GM19239 (cell line): ENCODE measurements at regions not wholly inside any gene's neighbourhood (a gene's known extent, or its start where the extent isn't known, plus 50 kb on each side); places are given as distances from the start of the nearest gene placed in this dataset.

Source experiments
- DNase-seq: peaks from one replicate; pipeline ENCODE4 v3.0.0; 2011; ENCODE audit warnings: low spot score; ENCODE audit not compliant: insufficient read length
- FAIRE-seq: peaks from 2 replicates; lab custom pipeline; 2011; peaks lifted over from hg19 to GRCh38; lab: Jason Lieb, UNC

DNA sequence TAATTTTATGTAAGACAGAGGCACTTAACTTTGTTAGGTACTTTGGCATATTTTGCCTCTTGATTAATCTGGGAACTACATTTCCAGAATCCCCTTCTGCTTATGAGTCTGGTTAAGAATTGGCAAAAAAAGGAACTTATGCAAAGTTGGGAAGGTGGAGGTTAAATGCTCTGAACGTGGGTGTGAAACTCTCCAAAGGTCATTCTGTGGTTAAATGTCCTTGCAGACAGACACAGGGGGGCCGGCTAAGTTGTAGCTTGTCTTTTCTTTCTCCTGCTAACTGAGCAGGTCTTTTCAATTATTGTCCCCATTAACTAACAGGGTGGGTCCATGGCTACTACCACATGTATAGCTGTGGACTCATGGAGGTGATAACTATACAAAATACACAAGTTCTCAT is 248.6 kb upstream of the NOVA1 start:
- DNase-seq (no peak), FAIRE-seq (no peak)

DNA sequence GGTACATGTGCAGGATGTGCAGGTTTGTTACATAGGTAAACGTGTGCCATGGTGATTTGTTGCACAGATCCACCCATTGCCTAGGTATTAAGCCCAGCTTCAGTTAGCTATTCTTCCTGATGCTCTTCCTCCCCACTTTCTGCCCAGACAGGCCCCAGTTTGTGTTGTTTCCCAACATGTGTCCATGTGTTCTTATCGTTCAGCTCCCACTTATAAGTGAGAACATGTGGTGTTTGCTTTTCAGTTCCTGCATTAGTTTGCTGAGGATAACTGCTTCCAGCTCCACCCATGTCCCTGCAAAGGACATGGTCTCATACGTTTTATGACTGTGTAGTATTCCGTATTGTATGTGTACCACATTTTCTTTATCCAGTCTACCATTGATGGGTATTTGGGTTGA is 251.7 kb upstream of the NOVA1 start:
- FAIRE-seq: no peak

GRCh38 chr14:26851793-26852192 is 254.0 kb upstream of the NOVA1 start:
- no peak for FAIRE-seq

More for the DNA sequence above, 251.7 kb upstream of the NOVA1 start:
- no peak for DNase-seq

GRCh38 chr14:26855077-26855753 is 257.4 kb upstream of the NOVA1 start:
- no peak for FAIRE-seq
- DNase-seq: no peak

More at GRCh38 chr14:26851793-26852192, 254.0 kb upstream of the NOVA1 start:
- no peak for DNase-seq

- FAIRE-seq: no peak
Observed at GRCh38 chr14:26856876-26857518, 259.2 kb upstream of the NOVA1 start.

GRCh38 chr14:26859483-26859882 is 261.6 kb upstream of the NOVA1 start:
- no peak for FAIRE-seq
- DNase-seq: no peak

More at GRCh38 chr14:26856876-26857518, 259.2 kb upstream of the NOVA1 start:
- DNase-seq: no peak

GRCh38 chr14:26860111-26860510 is 262.3 kb upstream of the NOVA1 start:
- no peak for DNase-seq
- no peak for FAIRE-seq

DNA sequence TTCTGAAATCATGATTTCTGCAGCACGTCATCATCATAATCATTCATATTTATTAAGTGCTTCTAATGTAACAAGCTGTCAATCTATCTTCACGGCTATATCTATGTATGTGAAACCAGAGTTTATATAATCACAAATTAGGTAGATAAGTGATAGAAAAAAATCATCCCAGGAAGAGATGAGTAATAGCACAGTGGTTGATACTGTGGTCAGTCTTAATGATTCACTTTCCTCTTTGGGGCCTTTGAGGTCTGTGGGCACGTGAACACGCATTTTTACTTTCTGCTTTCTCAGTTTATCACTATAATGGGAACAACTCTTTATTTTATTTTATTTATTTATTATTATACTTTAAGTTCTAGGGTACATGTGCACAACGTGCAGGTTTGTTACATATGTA is 265.9 kb upstream of the NOVA1 start:
- DNase-seq (no peak), FAIRE-seq (no peak)

GRCh38 chr14:26866721-26867120 is 268.9 kb upstream of the NOVA1 start:
- DNase-seq (no peak), FAIRE-seq (no peak)

GRCh38 chr14:26867171-26867757 is 269.4 kb upstream of the NOVA1 start:
- FAIRE-seq (no peak), DNase-seq (no peak)

DNA sequence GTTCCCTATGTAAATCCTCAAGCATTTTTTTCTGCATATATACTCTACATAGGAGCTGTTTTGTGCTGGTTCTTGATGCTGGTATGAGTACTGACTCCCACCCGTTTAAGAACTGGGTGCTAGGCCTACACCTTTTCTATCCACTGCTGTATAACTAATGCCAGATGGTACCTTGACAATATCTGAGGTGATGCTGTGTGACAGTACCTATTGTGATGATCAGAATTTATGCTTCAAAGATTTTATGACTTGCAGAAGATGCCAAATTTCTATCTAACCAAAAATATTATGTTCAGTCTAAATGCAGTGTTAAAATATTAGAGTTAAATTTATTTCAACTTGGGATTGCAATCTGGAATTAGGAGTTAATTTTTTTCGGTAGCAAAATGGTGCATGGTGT is 272.3 kb upstream of the NOVA1 start:
- no peak for FAIRE-seq
- DNase-seq: no peak

DNA sequence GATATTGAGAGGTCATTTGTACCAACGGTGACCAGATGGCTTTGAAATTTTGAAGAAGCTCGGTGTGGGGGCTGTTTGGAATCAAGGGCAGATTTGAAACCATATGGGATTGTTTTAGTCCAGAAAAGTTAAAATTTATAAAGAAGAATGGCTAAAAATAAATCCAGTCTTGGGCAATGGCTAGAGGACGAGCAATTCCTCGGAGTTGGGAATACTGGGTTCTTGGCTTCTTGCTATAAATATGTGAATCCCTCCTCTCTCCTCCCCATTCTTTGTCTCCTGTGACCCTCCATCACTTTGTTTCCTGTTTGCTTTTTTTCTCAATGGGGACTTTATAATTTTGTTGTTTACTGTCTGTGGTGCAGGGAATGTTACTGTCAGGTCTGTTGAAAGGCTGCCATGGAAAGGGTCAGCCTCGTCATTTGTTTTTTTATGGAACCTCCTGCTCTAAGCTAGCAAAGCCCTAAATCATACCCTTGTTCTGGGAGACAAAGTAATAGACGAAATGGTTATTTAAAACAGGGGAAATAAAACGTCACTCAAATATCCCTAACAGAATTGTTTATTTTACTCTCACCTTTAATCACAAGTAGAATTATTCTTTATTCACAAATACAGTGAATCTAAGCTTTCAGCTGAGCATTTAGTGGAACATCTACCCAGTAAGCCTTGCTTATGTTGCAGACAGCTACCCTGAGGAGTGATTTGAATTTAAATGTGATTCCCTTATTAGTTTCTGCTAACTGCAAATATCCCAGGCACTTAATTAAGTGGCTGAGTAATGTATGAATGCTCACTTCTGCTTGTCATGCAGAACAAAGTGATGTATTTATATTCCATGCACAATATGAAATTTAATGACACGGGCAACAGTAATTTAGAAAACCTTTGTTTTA is 273.1 kb upstream of the NOVA1 start:
- FAIRE-seq: no peak
- DNase-seq: no peak

- DNase-seq (no peak), FAIRE-seq (no peak)
Observed at GRCh38 chr14:26872515-26873361, 274.9 kb upstream of the NOVA1 start.

GRCh38 chr14:26873362-26873960 is 275.6 kb upstream of the NOVA1 start:
- FAIRE-seq (no peak), DNase-seq (no peak)

- FAIRE-seq (no peak), DNase-seq (no peak)
Observed at GRCh38 chr14:26887847-26888246, 290.0 kb upstream of the NOVA1 start.

- DNase-seq (no peak), FAIRE-seq (no peak)
Observed at GRCh38 chr14:26888592-26888991, 290.8 kb upstream of the NOVA1 start.

DNA sequence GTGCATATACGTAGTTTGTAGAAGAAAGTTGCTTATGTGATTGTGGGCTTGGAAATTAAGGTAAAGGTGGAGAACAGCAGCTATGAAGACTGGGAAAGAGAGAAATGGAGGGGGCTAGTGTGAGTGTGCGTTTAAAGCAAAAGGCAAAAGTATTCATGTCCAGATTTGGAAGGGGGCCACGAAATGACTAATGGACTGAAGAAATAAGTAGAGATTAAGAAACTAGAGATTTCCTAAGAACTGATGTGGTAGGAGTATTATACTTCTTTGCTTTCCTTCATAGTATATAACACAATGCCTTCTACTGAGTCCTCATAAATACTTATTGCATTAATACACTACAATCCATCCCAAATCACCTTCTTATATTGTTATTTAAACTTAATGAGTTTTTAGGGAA is 298.6 kb upstream of the NOVA1 start:
- no peak for DNase-seq

GRCh38 chr14:26897196-26897595 is 299.4 kb upstream of the NOVA1 start:
- FAIRE-seq: no peak
- DNase-seq: no peak

More for the DNA sequence above, 298.6 kb upstream of the NOVA1 start:
- no peak for FAIRE-seq

GRCh38 chr14:26905229-26905628 is 307.4 kb upstream of the NOVA1 start:
- no peak for FAIRE-seq
- no peak for DNase-seq
